CD4-positive, alpha-beta T cell (primary cell): ENCODE measurements at regions not wholly inside any gene's neighbourhood (a gene's known extent, or its start where the extent isn't known, plus 50 kb on each side); places are given as distances from the start of the nearest gene placed in this dataset.

Experiments
- ATAC-seq: fragments of 200-7000 bp; cut with Tn5 transposase; one replicate; pipeline ENCODE4 v1.10.0; 2022; ENCODE audit warnings: mild to moderate bottlenecking; ENCODE audit not compliant: poor library complexity
- CTCF ChIA-PET: fragments of 350-600 bp; sonication (Branson Sonifier 250); formaldehyde crosslinking; loops from one replicate; lab custom pipeline; 2021; ENCODE audit warnings: antibody characterized with exemption, inconsistent platforms; lab: Charles Lee
- POLR2A ChIA-PET: fragments of 350-600 bp; sonication (Branson Sonifier 250); formaldehyde crosslinking; loops from one replicate; lab custom pipeline; 2021; ENCODE audit warnings: antibody characterized with exemption, inconsistent platforms; lab: Charles Lee
- DNase-seq, 14 experiments: peaks; one replicate each; pipeline ENCODE4 v3.0.0-alpha.2; 2013 to 2020; ENCODE audit warnings: mixed read lengths in 2 of 14
- H3K27ac ChIP-seq, 2 donors: one replicate each; pipeline versions ENCODE4 v1.5.1 to v1.7.0; 2013; ENCODE audit warnings: low read length in 2 of 2, low read depth in 1 of 2, mild to moderate bottlenecking in 1 of 2
- H3K27me3 ChIP-seq, 2 experiments: 1 replicate in 1 of 2; 2 replicates in 1 of 2; pipeline versions ENCODE4 v1.6.1 to v1.7.0; 2013; ENCODE audit warnings: low read length in 2 of 2, control low read depth in 1 of 2, mild to moderate bottlenecking in 1 of 2, moderate library complexity in 1 of 2; ENCODE audit not compliant: insufficient read depth in 2 of 2, control insufficient read depth in 1 of 2
- H3K36me3 ChIP-seq: one replicate; pipeline ENCODE4 v1.6.1; 2013; ENCODE audit warnings: low read length, control low read depth; ENCODE audit not compliant: insufficient read depth
- H3K4me1 ChIP-seq: one replicate; pipeline ENCODE4 v1.6.1; 2013; ENCODE audit warnings: low read length, control low read depth; ENCODE audit not compliant: insufficient read depth
- H3K4me3 ChIP-seq: one replicate; pipeline ENCODE4 v1.5.1; 2013; ENCODE audit warnings: mild to moderate bottlenecking, low read length, moderate library complexity
- H3K9me3 ChIP-seq, 2 experiments: 1 replicate in 1 of 2; 2 replicates in 1 of 2; pipeline versions ENCODE4 v1.6.1 to v1.7.0; 2013; ENCODE audit warnings: low read length in 2 of 2, mild to moderate bottlenecking in 2 of 2, control low read depth in 1 of 2, moderate library complexity in 1 of 2; ENCODE audit not compliant: control insufficient read depth in 1 of 2, insufficient read depth in 1 of 2
- H3K27ac Mint-ChIP-seq: one replicate; pipeline ENCODE4 v1.8.0; 2020; ENCODE audit warnings: mixed read lengths
- H3K27me3 Mint-ChIP-seq: one replicate; pipeline ENCODE4 v1.8.0; 2021; ENCODE audit warnings: mixed read lengths
- H3K36me3 Mint-ChIP-seq: one replicate; pipeline ENCODE4 v1.8.0; 2021; ENCODE audit warnings: low read depth, mixed read lengths
- H3K4me1 Mint-ChIP-seq: one replicate; pipeline ENCODE4 v1.8.0; 2021; ENCODE audit warnings: low read depth, mixed read lengths
- H3K4me3 Mint-ChIP-seq: one replicate; pipeline ENCODE4 v1.8.0; 2020; ENCODE audit warnings: mild to moderate bottlenecking, mixed read lengths
- H3K9me3 Mint-ChIP-seq: one replicate; pipeline ENCODE4 v1.8.0; 2020; ENCODE audit warnings: mixed read lengths
- intact Hi-C, 2 experiments: fragments of 100-400 bp; cut with DNase I in 1 of 2; cut with micrococcal nuclease in 1 of 2; formaldehyde crosslinking; loops; one replicate each; pipeline versions ENCODE4 v1.15.1 to v1.9.0; 2023 to 2025; cut with DNase I, micrococcal nuclease
- TF ChIP-seq, protein P1 (sequence below): fragments of 200-600 bp; IDR thresholded peaks from one replicate; pipeline ENCODE4 v1.8.0; 2022; ENCODE audit warnings: antibody characterized with exemption, mild to moderate bottlenecking

DNA sequence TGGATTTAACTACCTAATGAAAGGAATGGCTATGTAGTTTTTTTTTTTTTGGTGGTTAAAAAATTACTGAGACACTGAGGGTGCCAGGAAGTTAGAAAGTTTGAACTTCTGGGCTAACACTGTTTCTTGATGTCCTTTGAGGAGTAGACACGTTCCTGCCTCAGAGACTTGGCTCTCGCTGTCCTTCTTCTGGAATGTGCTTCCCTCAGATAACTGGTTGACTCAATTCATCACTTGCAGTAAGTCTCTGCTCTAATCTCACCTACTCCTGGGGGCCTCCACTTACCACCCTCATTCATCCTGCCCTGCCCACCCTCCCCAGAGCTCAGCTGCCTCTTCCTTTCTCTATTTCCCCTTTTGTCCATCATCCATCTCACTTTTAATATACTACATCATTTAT, 167.0 kb downstream of the YTHDC2 start:
- no peak overlapping the region for H3K4me3 Mint-ChIP-seq
- Histone ChIP-seq H3K27me3 (no peaks in the 10 kb centered on the region), H3K4me1 (no peaks in the 10 kb centered on the region), H3K36me3 (no peaks in the 10 kb centered on the region), H3K4me3 (no peak overlapping the region), H3K9me3 (no peaks in the 10 kb centered on the region), H3K27ac (no peak overlapping the region)
- ATAC-seq (no peak), DNase-seq (no peak)
- no peaks in the 10 kb centered on the region for H3K36me3 Mint-ChIP-seq
- H3K4me1 Mint-ChIP-seq = no peaks in the 10 kb centered on the region
- CTCF ChIA-PET = no interaction called here
- no peaks in the 10 kb centered on the region for H3K9me3 Mint-ChIP-seq
- H3K27ac Mint-ChIP-seq = no peak overlapping the region
- TF ChIP-seq, protein P1, sequence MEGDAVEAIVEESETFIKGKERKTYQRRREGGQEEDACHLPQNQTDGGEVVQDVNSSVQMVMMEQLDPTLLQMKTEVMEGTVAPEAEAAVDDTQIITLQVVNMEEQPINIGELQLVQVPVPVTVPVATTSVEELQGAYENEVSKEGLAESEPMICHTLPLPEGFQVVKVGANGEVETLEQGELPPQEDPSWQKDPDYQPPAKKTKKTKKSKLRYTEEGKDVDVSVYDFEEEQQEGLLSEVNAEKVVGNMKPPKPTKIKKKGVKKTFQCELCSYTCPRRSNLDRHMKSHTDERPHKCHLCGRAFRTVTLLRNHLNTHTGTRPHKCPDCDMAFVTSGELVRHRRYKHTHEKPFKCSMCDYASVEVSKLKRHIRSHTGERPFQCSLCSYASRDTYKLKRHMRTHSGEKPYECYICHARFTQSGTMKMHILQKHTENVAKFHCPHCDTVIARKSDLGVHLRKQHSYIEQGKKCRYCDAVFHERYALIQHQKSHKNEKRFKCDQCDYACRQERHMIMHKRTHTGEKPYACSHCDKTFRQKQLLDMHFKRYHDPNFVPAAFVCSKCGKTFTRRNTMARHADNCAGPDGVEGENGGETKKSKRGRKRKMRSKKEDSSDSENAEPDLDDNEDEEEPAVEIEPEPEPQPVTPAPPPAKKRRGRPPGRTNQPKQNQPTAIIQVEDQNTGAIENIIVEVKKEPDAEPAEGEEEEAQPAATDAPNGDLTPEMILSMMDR = no peak
- POLR2A ChIA-PET = no interaction called here
- intact Hi-C loops = no loop called here
- H3K27me3 Mint-ChIP-seq = peaks cover 11% of the 10 kb centered on the region

DNA sequence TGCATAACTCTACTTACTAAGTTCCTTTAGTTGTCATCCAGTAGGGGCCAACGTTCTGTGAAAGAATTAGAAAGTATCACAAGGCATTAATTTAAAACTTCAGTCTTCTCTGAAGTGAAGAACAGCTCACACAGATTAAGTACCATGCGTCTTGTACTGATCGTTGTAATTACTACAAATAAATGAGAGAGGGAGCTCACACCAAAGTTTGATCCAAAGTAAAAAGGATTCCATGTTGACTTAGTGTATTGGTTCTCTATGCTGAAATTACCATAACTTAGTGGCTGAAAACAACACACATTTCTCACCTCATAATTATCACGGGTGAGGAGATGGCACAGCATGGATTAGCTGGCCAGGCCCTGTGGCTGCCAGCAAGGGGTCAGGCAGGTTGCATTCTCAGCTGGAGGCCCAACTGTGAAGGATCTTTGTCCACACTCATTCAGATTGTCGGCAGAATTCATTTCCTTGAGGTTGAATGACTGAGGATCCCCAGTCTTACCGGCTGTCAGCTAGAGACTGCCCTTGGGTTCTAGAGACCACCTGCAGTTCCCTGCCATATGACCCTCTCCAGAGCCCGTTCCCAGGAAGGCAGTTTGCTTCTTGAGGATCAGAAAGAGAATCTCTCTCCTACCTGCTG, 169.1 kb downstream of the YTHDC2 start:
- CTCF ChIA-PET = no interaction called here
- Mint-ChIP-seq H3K27me3 (peaks cover 8% of the 10 kb centered on the region), H3K36me3 (no peaks in the 10 kb centered on the region), H3K4me3 (no peak overlapping the region), H3K9me3 (no peaks in the 10 kb centered on the region), H3K4me1 (no peaks in the 10 kb centered on the region), H3K27ac (no peak overlapping the region)
- no peaks in the 10 kb centered on the region for H3K9me3 ChIP-seq
- TF ChIP-seq, protein P1 = no peak
- H3K27me3 ChIP-seq = peaks cover 0 to 5% of the 10 kb centered on the region in 2 experiments
- no peaks in the 10 kb centered on the region for H3K4me1 ChIP-seq
- intact Hi-C loops = no loop called here
- ATAC-seq = no peak
- no peak overlapping the region for H3K27ac ChIP-seq
- no peaks in the 10 kb centered on the region for H3K36me3 ChIP-seq
- no peak for DNase-seq
- H3K4me3 ChIP-seq = no peak overlapping the region
- POLR2A ChIA-PET = no interaction called here

DNA sequence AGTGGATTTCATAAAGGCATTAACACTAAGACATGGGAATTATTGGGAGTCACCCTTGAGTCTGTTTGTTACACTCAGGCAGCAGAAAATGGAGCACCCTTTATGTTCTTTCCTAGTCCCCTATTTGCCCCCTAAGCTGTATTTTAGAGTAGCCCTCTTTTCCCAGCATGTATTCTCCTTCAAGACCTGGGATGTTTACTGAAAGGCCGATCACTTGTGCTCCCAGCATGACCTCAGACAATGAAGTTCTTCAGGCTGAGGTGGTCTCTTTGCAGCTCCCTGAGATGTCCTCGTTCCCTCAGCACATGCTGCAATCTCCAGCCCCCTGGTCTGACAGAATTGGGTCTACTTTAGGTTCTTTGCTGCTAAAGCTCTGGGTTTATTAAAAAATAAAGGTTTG, 169.7 kb downstream of the YTHDC2 start:
- DNase-seq (no peak), ATAC-seq (no peak)
- Mint-ChIP-seq H3K27ac (no peak overlapping the region), H3K36me3 (no peaks in the 10 kb centered on the region), H3K4me1 (no peaks in the 10 kb centered on the region), H3K27me3 (peaks cover 6% of the 10 kb centered on the region), H3K9me3 (no peaks in the 10 kb centered on the region), H3K4me3 (no peak overlapping the region)
- H3K4me3 ChIP-seq = no peak overlapping the region
- H3K9me3 ChIP-seq = no peaks in the 10 kb centered on the region
- no peaks in the 10 kb centered on the region for H3K36me3 ChIP-seq
- CTCF ChIA-PET = no interaction called here
- intact Hi-C loops = no loop called here
- H3K27ac ChIP-seq = no peak overlapping the region
- POLR2A ChIA-PET = no interaction called here
- TF ChIP-seq, protein P1 = no peak
- peaks cover 0 to 5% of the 10 kb centered on the region in 2 experiments for H3K27me3 ChIP-seq
- H3K4me1 ChIP-seq = no peaks in the 10 kb centered on the region
